ENCODE measurements at regions not wholly inside any gene's neighbourhood (a gene's known extent, or its start where the extent isn't known, plus 50 kb on each side); places are given as distances from the start of the nearest gene placed in this dataset.

DNA sequence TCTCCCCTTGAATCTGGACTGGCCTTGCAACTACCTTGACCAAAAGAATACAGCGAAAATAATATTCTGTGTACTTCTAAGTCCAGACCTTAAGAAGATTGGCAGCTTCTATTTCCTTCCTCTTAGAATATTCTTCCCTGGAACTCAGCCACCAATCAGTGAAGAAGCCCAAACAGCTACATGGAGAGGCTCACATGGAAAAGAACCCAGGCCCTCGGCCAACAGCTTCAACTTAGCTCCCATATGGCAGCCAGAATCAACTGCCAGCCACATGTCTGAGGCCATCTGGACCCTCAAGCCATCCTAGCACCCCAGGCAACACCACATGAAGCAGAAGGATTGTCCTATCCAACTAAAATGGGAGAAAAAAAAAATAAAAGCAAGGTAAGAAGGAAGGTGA is 178.8 kb downstream of the IBTK start:
- Histone ChIP-seq H3K36me3 (no peaks in the 10 kb centered on the region), H3K9me3 (no peaks in the 10 kb centered on the region), H3K4me1 (no peaks in the 10 kb centered on the region), H3K27ac (no peak overlapping the region), H3K4me3 (no peak overlapping the region), H3K27me3 (no peaks in the 10 kb centered on the region)
- no peak for TF ChIP-seq POLR2A (IDR thresholded peaks at IDR 0.05)
- TF ChIP-seq, protein P1, sequence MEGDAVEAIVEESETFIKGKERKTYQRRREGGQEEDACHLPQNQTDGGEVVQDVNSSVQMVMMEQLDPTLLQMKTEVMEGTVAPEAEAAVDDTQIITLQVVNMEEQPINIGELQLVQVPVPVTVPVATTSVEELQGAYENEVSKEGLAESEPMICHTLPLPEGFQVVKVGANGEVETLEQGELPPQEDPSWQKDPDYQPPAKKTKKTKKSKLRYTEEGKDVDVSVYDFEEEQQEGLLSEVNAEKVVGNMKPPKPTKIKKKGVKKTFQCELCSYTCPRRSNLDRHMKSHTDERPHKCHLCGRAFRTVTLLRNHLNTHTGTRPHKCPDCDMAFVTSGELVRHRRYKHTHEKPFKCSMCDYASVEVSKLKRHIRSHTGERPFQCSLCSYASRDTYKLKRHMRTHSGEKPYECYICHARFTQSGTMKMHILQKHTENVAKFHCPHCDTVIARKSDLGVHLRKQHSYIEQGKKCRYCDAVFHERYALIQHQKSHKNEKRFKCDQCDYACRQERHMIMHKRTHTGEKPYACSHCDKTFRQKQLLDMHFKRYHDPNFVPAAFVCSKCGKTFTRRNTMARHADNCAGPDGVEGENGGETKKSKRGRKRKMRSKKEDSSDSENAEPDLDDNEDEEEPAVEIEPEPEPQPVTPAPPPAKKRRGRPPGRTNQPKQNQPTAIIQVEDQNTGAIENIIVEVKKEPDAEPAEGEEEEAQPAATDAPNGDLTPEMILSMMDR (IDR thresholded peaks at IDR 0.05): no peak
- DNase-seq: no peak
- intact Hi-C loops (cut with DNase I; ENCODE audit: low total_unique reads): no loop called here

DNA sequence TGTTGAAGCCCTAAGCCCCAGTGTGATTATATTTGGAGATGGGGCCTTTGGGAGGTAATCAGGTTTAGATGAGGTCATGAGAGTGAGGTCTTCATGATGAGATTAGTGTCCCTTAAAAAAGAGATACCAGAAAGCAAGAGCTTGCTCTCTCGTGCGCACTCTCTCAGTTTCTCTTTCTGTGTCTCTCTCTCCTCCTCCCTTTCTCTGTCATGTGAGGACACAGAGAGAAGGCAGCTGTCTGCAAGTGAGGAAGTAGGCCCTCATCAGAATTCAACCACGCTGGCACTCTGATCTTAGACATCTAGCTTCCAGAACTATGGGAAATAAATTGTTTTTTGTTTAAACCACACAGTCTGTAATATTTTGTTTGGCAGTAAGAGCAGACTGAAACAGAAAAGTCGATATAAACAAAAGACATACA is 180.5 kb downstream of the IBTK start:
- Histone ChIP-seq H3K4me1 (no peaks in the 10 kb centered on the region), H3K4me3 (no peak overlapping the region), H3K27ac (no peak overlapping the region), H3K27me3 (no peaks in the 10 kb centered on the region), H3K36me3 (no peaks in the 10 kb centered on the region), H3K9me3 (no peaks in the 10 kb centered on the region)
- no peak for DNase-seq
- intact Hi-C loops (cut with DNase I; ENCODE audit: low total_unique reads): no loop called here
- TF ChIP-seq, protein P1 (IDR thresholded peaks at IDR 0.05): no peak
- no peak for TF ChIP-seq POLR2A (IDR thresholded peaks at IDR 0.05)

DNA sequence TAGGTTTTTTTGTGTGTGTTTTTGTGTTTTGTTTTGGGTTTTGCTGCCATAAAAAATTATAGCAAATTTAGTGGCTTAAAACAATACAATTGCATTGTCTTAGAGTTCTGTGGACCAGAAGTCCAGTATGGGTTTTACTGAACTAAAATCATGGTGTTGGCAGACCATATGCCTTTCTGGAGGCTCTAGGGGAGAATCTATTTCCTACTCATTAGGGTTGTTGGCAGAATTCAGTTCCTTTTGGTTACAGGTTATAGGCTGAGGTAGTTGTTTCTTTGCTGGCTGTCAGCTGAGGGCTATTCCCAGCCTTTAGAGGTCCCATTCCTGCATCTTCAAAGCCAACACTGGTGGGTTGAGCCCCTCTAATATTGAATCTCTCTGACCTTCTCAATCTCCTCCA is 181.3 kb downstream of the IBTK start:
- no peak overlapping the region for H3K4me3 ChIP-seq
- H3K27ac ChIP-seq: no peak overlapping the region
- TF ChIP-seq POLR2A (IDR thresholded peaks at IDR 0.05): no peak
- TF ChIP-seq, protein P1 (IDR thresholded peaks at IDR 0.05): no peak
- no peaks in the 10 kb centered on the region for H3K4me1 ChIP-seq
- no peaks in the 10 kb centered on the region for H3K9me3 ChIP-seq
- no peaks in the 10 kb centered on the region for H3K36me3 ChIP-seq
- DNase-seq: no peak
- intact Hi-C loops (cut with DNase I; ENCODE audit: low total_unique reads): no loop called here
- no peaks in the 10 kb centered on the region for H3K27me3 ChIP-seq

DNA sequence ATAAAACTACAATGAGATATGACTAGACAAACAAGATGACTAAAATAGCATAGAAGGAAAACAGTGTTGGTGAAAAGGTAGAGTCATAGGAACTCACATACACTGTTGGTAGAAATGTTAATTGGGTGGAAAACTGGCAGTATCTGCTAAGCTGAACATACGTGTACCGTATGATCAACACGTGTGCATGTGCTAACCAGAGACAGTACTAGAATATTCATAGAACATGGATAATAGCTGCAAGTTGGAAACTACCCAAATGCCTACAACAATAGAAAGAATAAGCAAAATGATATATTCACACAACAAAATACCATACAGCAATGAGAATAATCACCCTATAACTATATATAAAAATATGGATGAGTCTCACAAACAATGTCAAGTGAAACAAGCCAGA is 184.0 kb downstream of the IBTK start:
- TF ChIP-seq POLR2A (IDR thresholded peaks at IDR 0.05): no peak
- TF ChIP-seq, protein P1 (IDR thresholded peaks at IDR 0.05): no peak
- Histone ChIP-seq H3K4me1 (no peaks in the 10 kb centered on the region), H3K27me3 (no peaks in the 10 kb centered on the region), H3K4me3 (no peak overlapping the region), H3K9me3 (no peaks in the 10 kb centered on the region), H3K27ac (no peak overlapping the region), H3K36me3 (no peaks in the 10 kb centered on the region)
- intact Hi-C loops (cut with DNase I; ENCODE audit: low total_unique reads): no loop called here
- no peak for DNase-seq

DNA sequence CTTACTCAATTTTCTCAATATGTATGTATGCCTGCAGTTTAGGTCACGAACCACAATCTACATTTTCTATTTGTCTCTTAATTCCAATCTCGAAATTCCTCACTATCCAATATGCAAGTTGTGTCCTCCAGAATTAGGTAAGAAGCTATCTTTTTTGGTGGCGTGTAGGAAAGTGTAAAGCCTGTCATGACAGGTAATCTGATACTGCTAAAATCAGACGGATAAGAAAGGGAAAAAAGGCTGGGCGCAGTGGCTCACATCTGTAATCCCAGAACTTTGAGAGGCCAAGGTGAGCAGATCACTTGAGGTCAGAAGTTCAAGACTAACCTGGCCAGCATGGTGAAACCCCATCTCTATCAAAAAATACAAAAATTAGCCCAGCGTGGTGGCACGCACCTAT is 185.3 kb downstream of the IBTK start:
- H3K9me3 ChIP-seq: no peaks in the 10 kb centered on the region
- H3K27me3 ChIP-seq: no peaks in the 10 kb centered on the region
- DNase-seq: no peak
- H3K4me1 ChIP-seq: no peaks in the 10 kb centered on the region
- intact Hi-C loops (cut with DNase I; ENCODE audit: low total_unique reads): no loop called here
- TF ChIP-seq, protein P1 (IDR thresholded peaks at IDR 0.05): no peak
- TF ChIP-seq POLR2A (IDR thresholded peaks at IDR 0.05): no peak
- H3K4me3 ChIP-seq: no peak overlapping the region
- H3K36me3 ChIP-seq: no peaks in the 10 kb centered on the region
- no peak overlapping the region for H3K27ac ChIP-seq
